HG02571 (cell line): ENCODE measurements at regions not wholly inside any gene's neighbourhood (a gene's known extent, or its start where the extent isn't known, plus 50 kb on each side); places are given as distances from the start of the nearest gene placed in this dataset.
"Not testable (repeated sequence)": the region's sequence is repeated elsewhere in the genome, so short reads cannot be mapped to it uniquely, and the experiment has no call there.

Experiments used
- ATAC-seq: cut with Tn5 transposase; IDR thresholded peaks from one replicate; pipeline ENCODE4 v1.9.1; 2021; ENCODE audit warnings: mild to moderate bottlenecking, moderate library complexity; ENCODE audit not compliant: unreplicated experiment

DNA sequence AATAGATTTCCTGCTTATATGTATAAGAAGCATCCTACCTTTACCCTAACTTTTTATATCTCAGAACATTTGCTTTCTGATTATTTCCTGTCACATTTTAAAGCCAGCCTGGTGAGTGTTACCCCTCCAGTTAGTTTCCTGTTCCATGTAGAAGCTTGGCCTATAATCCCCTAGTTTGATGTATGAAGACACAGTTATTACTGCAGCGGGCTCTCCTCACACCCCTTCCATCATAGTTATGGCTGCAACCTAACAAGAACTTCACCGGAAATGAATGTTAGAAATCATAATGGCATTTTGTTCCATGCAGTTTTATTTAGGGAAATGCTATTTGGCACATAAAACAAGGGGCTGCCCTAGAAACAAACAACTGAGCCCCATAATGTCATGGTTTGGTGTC, 400.2 kb upstream of the SETBP1 start:
- no peak for ATAC-seq

DNA sequence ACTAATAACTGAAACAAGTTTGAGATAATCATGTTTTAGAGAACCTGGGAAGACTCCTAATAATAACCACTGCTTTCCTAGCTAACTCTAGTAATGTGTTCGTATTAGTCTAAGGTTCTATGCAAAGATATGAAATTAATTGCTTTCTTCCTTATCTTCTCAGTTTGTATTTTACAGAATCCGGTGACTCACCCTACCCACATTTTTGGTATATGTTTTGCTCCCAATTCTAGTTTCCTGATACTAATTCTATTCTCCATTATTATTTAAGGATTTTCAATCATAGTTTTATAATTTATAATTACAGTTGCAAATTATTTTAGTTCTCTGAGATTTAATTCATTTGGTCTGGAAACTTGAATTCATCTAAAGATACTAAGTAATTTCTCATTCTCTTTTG, 394.6 kb upstream of the SETBP1 start:
- ATAC-seq: no peak

DNA sequence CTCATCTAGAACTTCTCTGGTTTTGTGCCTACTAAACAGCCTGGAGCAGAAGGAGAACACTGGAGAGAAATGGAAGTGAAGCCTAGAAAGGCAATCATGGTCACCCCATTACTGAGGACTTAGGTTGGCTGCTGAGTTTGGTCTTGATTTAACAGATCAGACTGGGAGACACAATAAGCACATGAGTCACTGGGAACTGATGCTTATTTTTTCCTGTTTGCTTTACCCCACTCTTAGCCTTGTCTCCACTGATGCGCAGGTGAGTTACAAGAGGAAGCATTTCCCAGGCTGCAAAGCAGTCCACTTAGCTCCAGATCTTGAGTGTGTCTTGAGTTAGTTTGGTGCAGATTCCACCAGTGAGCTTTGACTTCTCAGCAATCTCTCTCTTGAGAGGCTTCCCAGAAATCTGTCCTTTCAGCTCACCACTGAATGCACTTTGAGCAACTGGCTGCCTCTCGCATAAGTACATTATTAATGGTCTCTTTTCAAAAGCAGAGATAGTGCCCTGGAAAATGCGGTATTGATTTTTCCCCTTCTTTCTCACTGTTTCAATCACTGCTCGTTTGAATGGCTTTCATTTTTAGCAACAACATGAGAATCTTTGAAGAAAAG, 390.2 kb upstream of the SETBP1 start:
- no peak for ATAC-seq

GRCh38 chr18:44298566-44298965, 382.1 kb upstream of the SETBP1 start:
- ATAC-seq: no peak

DNA sequence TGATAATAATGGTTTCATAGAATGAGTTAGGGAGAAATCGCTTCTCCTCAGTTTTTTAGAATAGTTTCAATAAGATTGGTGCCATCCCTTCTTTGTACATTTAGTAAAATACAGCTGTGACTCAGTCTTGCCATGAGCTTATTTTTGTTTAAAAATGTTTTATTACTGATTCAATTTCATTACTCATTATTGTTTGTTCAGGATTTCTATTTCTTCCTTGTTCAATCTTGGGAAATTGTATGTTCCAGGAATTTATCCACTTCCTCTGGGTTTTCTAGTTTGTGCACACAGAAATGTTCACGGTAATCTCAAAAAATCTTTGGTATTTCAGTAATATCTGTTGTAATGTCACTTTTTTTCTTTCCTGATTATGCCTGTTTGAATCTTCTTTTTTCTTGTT, 371.5 kb upstream of the SETBP1 start:
- ATAC-seq: no peak

DNA sequence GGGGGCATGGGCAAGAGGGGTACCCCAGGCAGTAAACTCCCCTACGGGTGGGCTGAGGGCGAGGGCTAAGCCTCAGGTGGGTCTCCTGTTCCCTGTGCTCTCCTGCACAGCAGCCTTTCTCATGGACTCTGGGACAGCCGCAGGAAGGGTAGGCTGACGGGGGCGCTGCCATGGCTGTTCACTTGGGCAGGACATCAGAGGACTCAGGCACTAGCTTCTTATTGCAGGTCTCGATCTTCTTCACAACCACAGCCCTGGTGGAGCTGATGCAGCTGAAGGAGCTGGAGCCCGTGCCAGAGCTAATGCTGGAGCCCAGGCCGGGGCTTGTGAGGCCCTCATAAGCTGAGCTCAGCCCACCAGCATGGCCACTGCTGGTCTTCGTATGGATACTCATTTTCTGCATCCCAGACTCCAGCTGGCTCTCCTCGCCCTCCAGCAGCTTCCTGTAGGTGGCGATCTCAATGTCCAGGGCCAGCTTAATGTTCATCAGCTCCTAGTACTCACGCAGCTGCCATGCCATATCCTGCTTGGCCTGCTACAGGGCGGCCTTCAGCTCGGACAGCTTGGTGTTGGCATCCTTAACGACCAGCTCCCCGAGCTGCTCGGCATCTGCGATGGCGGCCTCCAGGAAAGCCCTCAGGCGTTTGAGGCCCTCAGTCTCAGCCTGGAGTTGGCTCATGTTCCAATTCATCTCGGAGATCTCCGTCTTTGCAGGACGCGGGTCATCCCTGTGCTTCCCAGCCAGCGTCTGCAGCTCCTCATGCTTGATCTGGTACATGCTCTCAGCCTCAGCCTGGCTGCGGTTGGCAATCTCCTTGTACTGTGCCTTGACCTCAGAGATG, 359.8 kb upstream of the SETBP1 start:
- no peak for ATAC-seq

DNA sequence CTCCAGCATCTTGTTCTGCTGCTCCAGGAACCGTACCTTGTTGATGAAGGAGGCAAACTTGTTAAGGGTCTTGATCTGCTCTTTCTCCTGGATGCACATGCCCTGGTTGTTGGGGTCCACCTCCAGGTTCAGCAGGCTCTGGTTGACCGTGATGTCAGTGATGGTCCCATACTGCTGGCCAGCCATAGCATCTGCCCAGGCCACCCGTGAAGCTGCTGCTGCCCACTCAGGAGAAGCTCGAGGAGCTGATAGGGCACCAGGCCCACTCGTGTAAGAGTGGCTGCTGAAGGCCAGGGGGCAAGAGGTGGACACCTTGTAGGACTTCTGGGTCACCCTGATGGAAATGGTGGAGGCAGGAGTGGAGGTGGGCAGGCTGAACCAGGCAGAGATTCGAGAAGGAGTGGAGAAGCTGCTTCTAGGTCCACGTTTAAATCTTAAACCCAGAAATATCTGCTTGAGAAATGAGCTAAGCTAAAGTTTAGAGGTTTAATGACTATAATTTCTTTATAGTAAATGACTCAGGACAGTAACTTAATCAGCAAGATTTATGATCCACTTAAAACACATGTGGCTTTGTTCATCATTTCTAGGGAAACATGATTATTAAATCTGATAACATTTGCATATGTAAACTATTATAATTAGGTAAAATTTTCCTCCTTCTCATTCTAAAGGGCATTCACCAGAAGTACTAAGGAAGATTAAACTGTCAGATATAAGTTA, 358.7 kb upstream of the SETBP1 start:
- ATAC-seq: no peak

- ATAC-seq: no peak
Measured at GRCh38 chr18:44323125-44323524, 357.6 kb upstream of the SETBP1 start.

- ATAC-seq: no peak
Measured at GRCh38 chr18:44324361-44324760, 356.3 kb upstream of the SETBP1 start.

- no peak for ATAC-seq
Measured at GRCh38 chr18:44325903-44326635, 354.6 kb upstream of the SETBP1 start.

DNA sequence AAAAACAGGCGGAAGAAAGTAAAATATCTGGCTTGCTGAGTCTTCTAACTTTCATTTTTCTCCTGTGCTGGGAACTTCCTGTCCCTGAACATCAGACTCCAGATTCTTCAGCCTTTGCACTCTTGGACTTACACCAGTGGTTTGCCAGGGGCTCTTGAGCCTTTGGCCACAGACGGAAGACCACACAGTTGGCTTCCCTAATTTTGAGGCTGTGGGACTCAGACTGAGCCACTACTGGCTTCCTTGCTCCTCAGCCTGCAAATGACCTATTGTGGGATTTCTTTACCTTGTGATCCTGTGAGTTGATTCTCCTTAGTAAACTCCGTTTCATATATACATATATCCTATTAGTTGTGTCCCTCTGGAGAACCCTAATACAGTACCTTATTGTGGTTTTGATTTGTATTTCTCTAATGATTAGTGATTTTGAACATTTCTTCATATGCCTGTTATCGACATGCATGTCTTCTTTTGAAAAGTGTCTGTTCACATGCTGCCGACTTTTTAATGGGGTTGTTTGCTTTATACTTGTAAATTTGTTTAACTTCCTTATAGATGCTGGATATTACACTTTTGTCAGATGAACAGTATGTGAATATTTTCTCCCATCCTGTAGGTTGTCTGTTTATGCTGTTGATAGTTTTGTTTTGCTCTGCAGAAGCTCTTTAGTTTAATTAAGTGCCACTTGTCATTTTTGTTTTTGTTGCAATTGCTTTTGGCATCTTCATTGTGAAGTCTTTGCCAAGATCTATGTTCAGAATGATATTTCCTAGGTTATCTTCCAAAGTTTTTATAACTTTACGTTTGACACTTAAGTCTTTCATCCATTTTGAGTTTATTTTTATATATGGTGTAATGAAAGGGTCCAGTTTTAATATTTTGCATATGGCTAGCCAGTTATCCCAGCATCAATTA, 348.8 kb upstream of the SETBP1 start:
- ATAC-seq: no peak

- no peak for ATAC-seq
Measured at GRCh38 chr18:44341759-44342158, 338.9 kb upstream of the SETBP1 start.

DNA sequence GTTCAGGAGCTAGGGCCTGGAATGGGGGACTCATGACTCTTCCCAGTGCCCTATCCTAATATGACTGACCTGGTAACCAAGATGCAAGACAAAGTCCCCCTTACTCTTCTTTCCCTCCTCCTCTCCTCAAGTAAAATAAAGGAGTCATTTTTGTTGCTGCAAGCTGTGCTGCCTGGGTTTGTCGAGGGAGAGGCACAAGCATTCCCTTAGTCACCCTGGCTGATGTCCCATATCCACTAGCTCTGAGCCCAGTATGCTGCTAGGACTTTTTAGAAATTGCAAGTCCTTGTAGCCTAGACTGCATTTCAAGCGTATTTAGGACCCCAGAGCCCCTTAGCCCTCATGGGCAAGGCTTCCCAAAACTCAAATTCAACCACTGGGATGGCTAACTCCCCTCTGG, 338.5 kb upstream of the SETBP1 start:
- no peak for ATAC-seq

DNA sequence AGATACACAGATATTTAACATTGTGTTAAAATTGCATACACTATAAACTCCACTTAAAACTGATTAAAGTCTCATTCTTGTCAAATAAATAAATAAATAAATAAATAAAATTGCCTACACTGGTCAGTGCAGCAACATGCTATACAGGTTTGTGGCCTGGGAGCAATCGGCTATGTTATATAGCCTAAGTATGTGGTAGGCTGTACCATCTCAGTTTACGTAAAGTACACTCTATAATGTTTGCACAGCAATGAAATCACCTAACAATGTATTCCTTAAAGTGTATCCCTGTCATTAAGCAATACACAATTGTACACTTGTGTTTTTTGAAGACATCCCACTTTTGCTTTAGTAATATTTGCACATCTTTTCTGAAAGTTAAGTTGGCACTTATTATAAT, 337.7 kb upstream of the SETBP1 start:
- ATAC-seq: no peak

DNA sequence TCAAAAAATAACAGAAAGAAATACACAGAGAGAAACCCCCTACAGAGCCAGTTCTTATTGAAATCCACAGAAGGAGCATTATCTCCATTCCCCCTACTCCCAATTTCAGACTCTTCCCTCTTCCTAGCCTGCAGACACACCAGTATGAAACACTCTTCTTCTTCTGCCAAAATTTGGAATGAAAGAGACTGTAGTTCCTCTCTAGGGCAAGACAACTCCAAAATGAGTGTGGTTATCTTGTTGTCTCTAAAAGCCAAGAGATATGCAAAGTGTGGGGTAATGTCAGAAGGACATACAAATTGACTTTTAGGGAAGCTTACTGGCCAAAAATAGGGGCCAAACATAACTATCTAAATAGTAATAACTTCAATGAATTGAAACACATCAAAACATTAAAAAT, 337.1 kb upstream of the SETBP1 start:
- ATAC-seq: no peak

DNA sequence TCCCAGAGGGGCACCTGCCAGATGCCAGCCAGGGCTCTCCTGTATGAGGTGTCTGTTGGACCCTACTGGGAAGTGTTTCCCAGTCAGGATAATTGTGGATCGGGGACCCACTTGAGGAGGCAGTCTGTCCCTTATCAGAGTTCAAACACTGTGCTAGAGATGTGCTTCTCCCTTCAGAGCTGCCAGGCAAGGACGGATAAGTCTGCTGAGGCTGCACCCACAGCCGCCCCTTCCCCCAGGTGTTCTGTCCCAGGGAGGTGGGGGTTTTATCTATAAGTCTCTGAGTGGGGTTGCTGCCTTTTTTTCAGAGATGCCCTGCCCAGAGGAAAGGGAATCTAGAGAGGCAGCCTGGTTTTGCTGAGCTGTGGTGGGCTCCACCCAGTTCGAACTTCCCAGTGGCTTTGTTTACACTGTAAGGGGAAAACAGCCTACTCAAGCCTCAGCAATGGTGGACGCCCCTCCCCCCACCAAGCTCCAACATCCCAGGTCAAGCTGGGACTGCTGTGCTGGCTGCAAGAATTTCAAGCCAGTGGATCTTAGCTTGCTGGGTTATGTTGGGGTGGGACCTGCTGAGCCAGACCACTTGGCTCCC, 324.0 kb upstream of the SETBP1 start:
- ATAC-seq: no peak

- no peak for ATAC-seq
Measured at GRCh38 chr18:44358402-44358801, 322.3 kb upstream of the SETBP1 start.

DNA sequence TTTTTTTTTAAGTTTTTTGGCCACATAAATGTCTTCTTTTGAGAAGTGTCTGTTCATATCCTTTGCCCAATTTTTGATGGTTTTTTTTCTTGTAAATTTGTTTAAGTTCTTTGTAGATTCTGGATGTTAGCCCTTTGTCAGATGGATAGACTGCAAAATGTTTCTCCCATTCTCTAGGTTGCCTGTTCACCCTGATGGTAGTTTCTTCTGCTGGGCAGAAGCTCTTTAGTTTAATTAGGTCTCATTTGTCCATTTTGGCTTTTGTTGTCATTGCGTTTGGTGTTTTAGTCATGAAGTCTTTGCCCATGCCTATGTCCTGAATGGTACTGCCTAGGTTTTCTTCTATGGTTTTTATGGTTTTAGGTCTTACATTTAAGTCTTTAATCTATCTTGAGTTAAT, 320.9 kb upstream of the SETBP1 start:
- ATAC-seq: not testable (repeated sequence)

DNA sequence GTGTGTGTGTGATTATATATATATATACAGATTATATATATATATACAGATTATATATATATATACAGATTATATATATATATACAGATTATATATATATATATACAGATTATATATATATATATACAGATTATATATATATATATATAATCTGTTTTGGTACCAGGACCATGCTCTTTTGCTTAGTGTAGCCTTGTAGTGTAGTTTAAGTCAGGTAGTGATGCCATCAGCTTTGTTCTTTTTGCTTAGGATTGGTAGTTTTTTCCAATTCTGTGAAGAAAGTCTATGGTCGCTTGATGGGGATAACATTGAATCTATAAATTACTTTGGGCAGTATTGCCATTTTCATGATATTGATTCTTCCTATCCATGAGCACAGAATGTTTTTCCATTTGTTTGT, 318.5 kb upstream of the SETBP1 start:
- not testable (repeated sequence) for ATAC-seq

GRCh38 chr18:44370861-44371260, 309.8 kb upstream of the SETBP1 start:
- ATAC-seq: no peak
